ENCODE measurements at regions not wholly inside any gene's neighbourhood (a gene's known extent, or its start where the extent isn't known, plus 50 kb on each side); places are given as distances from the start of the nearest gene placed in this dataset.

DNA sequence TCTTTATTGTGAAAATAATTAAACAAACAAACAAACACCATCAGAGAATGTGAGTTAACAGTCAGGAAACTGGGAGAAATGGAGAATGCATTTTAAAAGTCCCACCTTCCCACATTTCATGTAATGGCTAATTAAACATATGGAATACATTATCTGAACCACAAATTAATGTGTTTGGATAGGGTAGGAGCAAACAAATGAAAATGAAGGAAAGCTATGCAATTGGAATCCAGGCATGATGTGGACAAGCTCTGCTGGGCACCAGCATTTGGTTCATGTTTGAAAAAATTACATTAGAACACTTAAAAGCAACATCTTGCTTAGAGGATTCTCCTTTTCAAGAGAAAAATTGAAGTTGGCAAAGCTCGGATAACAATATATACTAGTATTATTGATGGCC lies 628.1 kb downstream of the LMO4 start:
- 91 to 100% methylated on average over 1 of the region's 1 CpG for WGBS, 2 donors (ENCODE audit: low coverage in 1 of 2)
- H3K4me1 ChIP-seq, result peaks cover 0 to 19% (median 3%) of the 10 kb centered on the region in 3 donors

DNA sequence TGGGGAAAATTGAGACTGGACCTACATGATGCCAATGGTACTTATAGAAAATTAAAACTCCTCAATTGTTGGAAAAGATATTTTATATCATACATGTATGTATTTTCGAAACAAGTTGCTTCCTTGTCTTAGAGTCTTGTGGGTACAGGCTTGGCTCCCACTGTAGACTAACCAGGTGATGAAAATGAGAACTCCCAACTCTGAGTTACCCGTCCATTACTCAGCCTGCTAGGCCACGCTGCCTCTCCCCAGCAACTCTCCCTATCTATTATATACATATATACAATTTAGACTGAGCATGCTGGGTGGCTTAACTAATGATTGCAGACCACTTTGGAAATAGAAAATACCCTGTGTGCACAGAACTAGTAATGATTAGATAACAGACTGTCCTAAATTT lies 628.7 kb downstream of the LMO4 start:
- Histone ChIP-seq H3K36me3 (no peaks in the 10 kb centered on the region), H3K4me3 (no peak overlapping the region), H3K27me3 (no peaks in the 10 kb centered on the region), H3K9me3 (no peaks in the 10 kb centered on the region), H3K27ac (no peak overlapping the region), H3K4me1 (peaks cover 0 to 13% (median 0%) of the 10 kb centered on the region in 3 donors)
- no peak for ATAC-seq
- WGBS, 2 donors (ENCODE audit: low coverage in 1 of 2), result 80 to 90% methylated on average over 2 to 3 of the region's 3 CpGs
- TF ChIP-seq POLR2AphosphoS5 (IDR thresholded peaks at IDR 0.05) (no peak), POLR2A (IDR thresholded peaks at IDR 0.05) (no peak), EP300 (IDR thresholded peaks at IDR 0.05) (no peak)
- TF ChIP-seq, protein P1, sequence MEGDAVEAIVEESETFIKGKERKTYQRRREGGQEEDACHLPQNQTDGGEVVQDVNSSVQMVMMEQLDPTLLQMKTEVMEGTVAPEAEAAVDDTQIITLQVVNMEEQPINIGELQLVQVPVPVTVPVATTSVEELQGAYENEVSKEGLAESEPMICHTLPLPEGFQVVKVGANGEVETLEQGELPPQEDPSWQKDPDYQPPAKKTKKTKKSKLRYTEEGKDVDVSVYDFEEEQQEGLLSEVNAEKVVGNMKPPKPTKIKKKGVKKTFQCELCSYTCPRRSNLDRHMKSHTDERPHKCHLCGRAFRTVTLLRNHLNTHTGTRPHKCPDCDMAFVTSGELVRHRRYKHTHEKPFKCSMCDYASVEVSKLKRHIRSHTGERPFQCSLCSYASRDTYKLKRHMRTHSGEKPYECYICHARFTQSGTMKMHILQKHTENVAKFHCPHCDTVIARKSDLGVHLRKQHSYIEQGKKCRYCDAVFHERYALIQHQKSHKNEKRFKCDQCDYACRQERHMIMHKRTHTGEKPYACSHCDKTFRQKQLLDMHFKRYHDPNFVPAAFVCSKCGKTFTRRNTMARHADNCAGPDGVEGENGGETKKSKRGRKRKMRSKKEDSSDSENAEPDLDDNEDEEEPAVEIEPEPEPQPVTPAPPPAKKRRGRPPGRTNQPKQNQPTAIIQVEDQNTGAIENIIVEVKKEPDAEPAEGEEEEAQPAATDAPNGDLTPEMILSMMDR (IDR thresholded peaks at IDR 0.05), result no peak

More for the DNA sequence above, 628.1 kb downstream of the LMO4 start:
- Histone ChIP-seq H3K36me3 (no peaks in the 10 kb centered on the region), H3K9me3 (no peaks in the 10 kb centered on the region), H3K27me3 (no peaks in the 10 kb centered on the region), H3K27ac (no peak overlapping the region), H3K4me3 (no peak overlapping the region)
- TF ChIP-seq EP300 (IDR thresholded peaks at IDR 0.05) (no peak), POLR2AphosphoS5 (IDR thresholded peaks at IDR 0.05) (no peak)
- TF ChIP-seq, protein P1 (IDR thresholded peaks at IDR 0.05), result no peak
- no peak for ATAC-seq

GRCh38 chr1:87958201-87958600 lies 629.5 kb downstream of the LMO4 start:
- peaks cover 0 to 8% (median 0%) of the 10 kb centered on the region in 3 donors for H3K4me1 ChIP-seq
- no peaks in the 10 kb centered on the region for H3K9me3 ChIP-seq
- TF ChIP-seq POLR2A (IDR thresholded peaks at IDR 0.05), result no peak
- TF ChIP-seq POLR2AphosphoS5 (IDR thresholded peaks at IDR 0.05), result no peak
- no peak for TF ChIP-seq EP300 (IDR thresholded peaks at IDR 0.05)
- TF ChIP-seq, protein P1 (IDR thresholded peaks at IDR 0.05), result no peak
- no peaks in the 10 kb centered on the region for H3K27me3 ChIP-seq
- no peak overlapping the region for H3K27ac ChIP-seq
- 89% methylated on average over 4 of the region's 4 CpGs; no CpG with 5 or more reads in 1 of the 2 donors for WGBS, 2 donors (ENCODE audit: low coverage in 1 of 2)
- no peak overlapping the region for H3K4me3 ChIP-seq
- no peaks in the 10 kb centered on the region for H3K36me3 ChIP-seq
- ATAC-seq, result no peak

DNA sequence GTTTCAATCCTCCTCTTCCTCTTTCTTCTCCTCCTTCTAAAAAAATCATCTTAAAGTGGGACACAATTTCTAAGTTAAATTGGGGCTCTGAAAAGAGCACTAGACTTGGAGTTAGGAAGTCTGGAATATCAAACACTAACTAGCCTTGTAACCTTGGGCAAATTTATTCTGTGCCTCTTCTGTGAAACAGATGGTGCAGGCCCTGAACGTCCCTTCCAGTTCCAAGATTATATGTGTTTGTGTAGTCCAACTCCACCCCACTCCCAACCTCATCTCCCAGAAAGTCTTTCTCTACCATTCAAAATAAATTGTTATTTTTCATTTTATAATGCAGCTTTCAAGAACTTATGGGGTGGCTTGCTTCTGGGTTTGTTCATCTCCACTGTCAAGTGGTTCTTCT lies 630.0 kb downstream of the LMO4 start:
- Histone ChIP-seq H3K27ac (no peak overlapping the region), H3K4me1 (peaks cover 0 to 3% (median 0%) of the 10 kb centered on the region in 3 donors), H3K4me3 (no peak overlapping the region), H3K27me3 (no peaks in the 10 kb centered on the region), H3K36me3 (no peaks in the 10 kb centered on the region), H3K9me3 (no peaks in the 10 kb centered on the region)
- no peak for TF ChIP-seq POLR2AphosphoS5 (IDR thresholded peaks at IDR 0.05)
- no peak for TF ChIP-seq EP300 (IDR thresholded peaks at IDR 0.05)
- TF ChIP-seq POLR2A (IDR thresholded peaks at IDR 0.05), result no peak
- TF ChIP-seq, protein P1 (IDR thresholded peaks at IDR 0.05), result no peak
- 14 to 100% methylated on average over 1 of the region's 1 CpG for WGBS, 2 donors (ENCODE audit: low coverage in 1 of 2)
- no peak for ATAC-seq

DNA sequence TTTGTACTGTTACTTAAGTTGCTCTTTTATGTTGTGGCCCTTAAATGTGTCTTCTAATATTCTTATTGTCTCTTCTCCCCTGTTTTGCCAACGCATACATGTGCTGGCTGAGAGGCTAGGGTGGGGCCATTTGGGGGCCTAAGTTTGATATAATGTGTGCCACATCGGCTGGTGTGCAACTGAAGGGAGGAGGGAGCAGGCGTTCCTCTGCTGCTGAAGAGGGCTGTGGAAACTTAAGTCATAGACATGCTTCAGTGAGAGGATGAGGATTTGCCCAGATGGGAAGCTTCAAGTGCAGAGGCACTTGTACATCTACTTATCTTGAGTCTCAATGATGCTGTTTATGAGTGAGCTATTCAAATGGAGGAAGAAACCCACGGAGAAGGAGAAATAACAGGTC lies 630.6 kb downstream of the LMO4 start:
- Histone ChIP-seq H3K27me3 (no peaks in the 10 kb centered on the region), H3K9me3 (no peaks in the 10 kb centered on the region), H3K27ac (no peak overlapping the region), H3K4me3 (no peak overlapping the region), H3K4me1 (no peaks in the 10 kb centered on the region), H3K36me3 (no peaks in the 10 kb centered on the region)
- WGBS, 2 donors (ENCODE audit: low coverage in 1 of 2), result 53 to 56% methylated on average over 1 to 3 of the region's 4 CpGs
- ATAC-seq, result no peak
- no peak for TF ChIP-seq POLR2AphosphoS5 (IDR thresholded peaks at IDR 0.05)
